ENCODE measurements at regions not wholly inside any gene's neighbourhood (a gene's known extent, or its start where the extent isn't known, plus 50 kb on each side); places are given as distances from the start of the nearest gene placed in this dataset.

DNA sequence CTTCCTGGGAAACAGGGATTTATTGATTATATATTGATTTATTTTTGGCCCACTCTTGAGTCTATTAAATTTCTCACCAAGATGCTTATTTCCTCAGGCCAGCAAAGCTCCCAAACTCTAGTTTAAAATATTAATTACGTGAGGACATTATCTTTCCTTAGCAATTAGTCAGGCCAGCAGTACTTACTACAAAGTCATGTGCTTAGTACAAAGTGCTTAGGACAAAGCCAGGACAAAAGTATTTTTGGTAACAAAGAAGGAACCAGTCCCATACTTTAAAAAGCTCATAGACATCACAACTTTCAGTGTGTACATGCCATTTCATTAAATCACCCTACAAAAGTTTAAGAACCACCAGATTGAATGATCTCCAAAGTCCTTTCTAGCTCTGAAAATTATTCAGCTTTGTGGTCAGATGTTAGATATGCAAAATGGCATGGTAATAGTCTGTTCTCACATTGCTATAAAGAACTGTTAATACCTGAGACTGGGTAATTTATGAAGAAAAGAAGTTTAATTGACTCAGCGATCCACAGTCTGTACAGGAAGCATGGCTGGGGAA, 94.7 kb upstream of the PWP1 start:
- Mint-ChIP-seq H3K4me3 (no peak overlapping the region), H3K4me1 (peaks cover 0 to 5% (median 3%) of the 10 kb centered on the region in 3 donors), H3K27me3 (no peaks in the 10 kb centered on the region), H3K9me3 (peaks cover 9 to 44% (median 24%) of the 10 kb centered on the region in 3 donors), H3K36me3 (peaks cover 58% of the 10 kb centered on the region), H3K27ac (no peak overlapping the region)
- peaks cover 0 to 2% of the 10 kb centered on the region in 2 donors for H3K36me3 ChIP-seq (ENCODE audit: control insufficient read depth in 2 of 2, extremely low read depth in 1 of 2, insufficient read depth in 1 of 2, low read length in 1 of 2)
- no peak overlapping the region for H3K27ac ChIP-seq (ENCODE audit: low read length)
- H3K9me3 ChIP-seq: no peaks in the 10 kb centered on the region
- ATAC-seq (replicated peaks in 1 of 4) (no peak), DNase-seq (no peak)
- ChIA-PET POLR2A (no interaction called here), CTCF (no interaction called here)
- no peaks in the 10 kb centered on the region for H3K27me3 ChIP-seq (replicated peaks in 1 of 2; ENCODE audit: control insufficient read depth in 2 of 2, extremely low read depth in 1 of 2, insufficient read depth in 2 of 2, low read length in 1 of 2)
- no peaks in the 10 kb centered on the region for H3K4me1 ChIP-seq (ENCODE audit: control insufficient read depth in 1 of 2, extremely low read depth in 1 of 2, insufficient read depth in 2 of 2, low read length in 2 of 2)
- 80% methylated on average over 1 of the region's 2 CpGs for WGBS (ENCODE audit: insufficient coverage)
- no peak overlapping the region for H3K4me3 ChIP-seq (ENCODE audit: control insufficient read depth in 1 of 2, extremely low read depth in 1 of 2, low read length in 1 of 2)

DNA sequence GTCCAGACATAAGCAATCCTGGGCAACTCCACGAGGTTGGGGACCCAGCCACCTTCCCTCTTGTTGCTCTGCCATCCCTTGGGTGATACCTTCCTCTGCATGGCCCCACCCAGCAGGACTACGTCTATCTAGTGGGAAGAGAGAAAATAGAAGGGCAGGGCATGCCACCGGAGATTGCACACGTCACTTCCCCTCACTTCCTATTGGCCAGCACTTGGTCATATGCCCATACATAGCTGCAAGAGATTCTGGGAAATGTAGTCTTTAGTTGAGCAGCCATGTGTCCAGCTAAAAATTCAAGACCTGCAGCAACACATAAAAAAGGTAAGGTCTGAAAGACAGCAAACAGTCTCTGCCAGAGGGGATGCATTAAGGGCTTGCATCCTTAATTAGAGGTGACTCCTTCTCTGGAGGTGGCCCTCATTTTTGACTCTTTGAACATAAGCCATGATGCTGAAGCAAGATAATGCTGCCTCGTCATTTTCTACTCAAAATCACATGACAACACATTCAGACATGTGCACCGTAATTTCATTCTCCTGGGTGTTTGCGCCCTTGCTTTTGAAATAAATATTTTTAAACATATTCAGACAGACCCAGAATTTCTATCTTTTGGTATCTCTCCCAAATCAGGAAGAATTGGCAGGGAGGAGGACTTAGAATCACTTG, 91.8 kb upstream of the PWP1 start:
- ATAC-seq (replicated peaks in 1 of 4) (no peak), DNase-seq (no peak)
- no peaks in the 10 kb centered on the region for H3K27me3 ChIP-seq (replicated peaks in 1 of 2; ENCODE audit: control insufficient read depth in 2 of 2, extremely low read depth in 1 of 2, insufficient read depth in 2 of 2, low read length in 1 of 2)
- ChIA-PET POLR2A (no interaction called here), CTCF (interaction anchor here in 1 of 2 donors (0.6 kb wide), 1 partner anchor 462 kb away, joined by 3 read pairs; no protein-coding TSS in a partner anchor)
- H3K27me3 Mint-ChIP-seq: no peaks in the 10 kb centered on the region
- H3K36me3 Mint-ChIP-seq: peaks cover 35% of the 10 kb centered on the region
- no peak overlapping the region for H3K27ac ChIP-seq (ENCODE audit: low read length)
- peaks cover 0 to 28% (median 8%) of the 10 kb centered on the region in 3 donors for H3K9me3 Mint-ChIP-seq
- H3K27ac Mint-ChIP-seq: no peak overlapping the region
- no peak overlapping the region for H3K4me3 ChIP-seq (ENCODE audit: control insufficient read depth in 1 of 2, extremely low read depth in 1 of 2, low read length in 1 of 2)
- H3K4me1 ChIP-seq (ENCODE audit: control insufficient read depth in 1 of 2, extremely low read depth in 1 of 2, insufficient read depth in 2 of 2, low read length in 2 of 2): no peaks in the 10 kb centered on the region
- H3K4me1 Mint-ChIP-seq: peaks cover 0 to 5% (median 3%) of the 10 kb centered on the region in 3 donors
- peaks cover 0 to 2% of the 10 kb centered on the region in 2 donors for H3K36me3 ChIP-seq (ENCODE audit: control insufficient read depth in 2 of 2, extremely low read depth in 1 of 2, insufficient read depth in 1 of 2, low read length in 1 of 2)
- H3K4me3 Mint-ChIP-seq: no peak overlapping the region
- H3K9me3 ChIP-seq: no peaks in the 10 kb centered on the region
- no CpG with 5 or more reads among the region's 7 CpGs for WGBS (ENCODE audit: insufficient coverage)

DNA sequence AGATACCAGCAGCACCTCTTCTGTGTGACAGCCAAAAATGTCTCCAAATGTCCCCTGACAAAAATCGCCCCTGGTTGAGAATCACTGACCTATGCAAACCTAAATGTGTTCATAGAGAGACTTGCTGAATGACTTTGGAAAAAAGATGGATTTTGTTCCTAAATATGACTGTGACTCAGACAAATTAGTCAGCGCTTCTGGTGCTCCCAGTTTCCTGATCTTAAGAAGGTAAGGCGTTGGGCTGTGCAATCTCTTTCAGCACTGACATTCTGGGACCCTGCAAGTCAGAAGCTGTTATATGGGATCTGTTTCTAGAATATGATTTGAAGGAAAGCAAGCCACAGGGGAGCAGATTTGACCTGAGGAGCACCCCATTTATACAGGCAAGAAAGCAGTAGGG, 90.6 kb upstream of the PWP1 start:
- ChIA-PET POLR2A (no interaction called here), CTCF (interaction anchor here in 1 of 2 donors (0.7 kb wide), 1 partner anchor 13 kb away, joined by 3 read pairs; no protein-coding TSS in a partner anchor)
- Histone ChIP-seq H3K36me3 (ENCODE audit: control insufficient read depth in 2 of 2, extremely low read depth in 1 of 2, insufficient read depth in 1 of 2, low read length in 1 of 2) (no peaks in the 10 kb centered on the region), H3K27ac (ENCODE audit: low read length) (no peak overlapping the region), H3K9me3 (no peaks in the 10 kb centered on the region), H3K27me3 (replicated peaks in 1 of 2; ENCODE audit: control insufficient read depth in 2 of 2, extremely low read depth in 1 of 2, insufficient read depth in 2 of 2, low read length in 1 of 2) (no peaks in the 10 kb centered on the region), H3K4me3 (ENCODE audit: control insufficient read depth in 1 of 2, extremely low read depth in 1 of 2, low read length in 1 of 2) (no peak overlapping the region), H3K4me1 (ENCODE audit: control insufficient read depth in 1 of 2, extremely low read depth in 1 of 2, insufficient read depth in 2 of 2, low read length in 2 of 2) (no peaks in the 10 kb centered on the region)
- Mint-ChIP-seq H3K27me3 (no peaks in the 10 kb centered on the region), H3K4me3 (no peak overlapping the region), H3K9me3 (peaks cover 0 to 28% (median 8%) of the 10 kb centered on the region in 3 donors), H3K27ac (no peak overlapping the region), H3K36me3 (peaks cover 29% of the 10 kb centered on the region), H3K4me1 (peaks cover 0 to 5% (median 3%) of the 10 kb centered on the region in 3 donors)
- ATAC-seq (replicated peaks in 1 of 4): no peak
- no peak for DNase-seq
- WGBS (ENCODE audit: insufficient coverage): 94% methylated on average over 2 of the region's 3 CpGs

DNA sequence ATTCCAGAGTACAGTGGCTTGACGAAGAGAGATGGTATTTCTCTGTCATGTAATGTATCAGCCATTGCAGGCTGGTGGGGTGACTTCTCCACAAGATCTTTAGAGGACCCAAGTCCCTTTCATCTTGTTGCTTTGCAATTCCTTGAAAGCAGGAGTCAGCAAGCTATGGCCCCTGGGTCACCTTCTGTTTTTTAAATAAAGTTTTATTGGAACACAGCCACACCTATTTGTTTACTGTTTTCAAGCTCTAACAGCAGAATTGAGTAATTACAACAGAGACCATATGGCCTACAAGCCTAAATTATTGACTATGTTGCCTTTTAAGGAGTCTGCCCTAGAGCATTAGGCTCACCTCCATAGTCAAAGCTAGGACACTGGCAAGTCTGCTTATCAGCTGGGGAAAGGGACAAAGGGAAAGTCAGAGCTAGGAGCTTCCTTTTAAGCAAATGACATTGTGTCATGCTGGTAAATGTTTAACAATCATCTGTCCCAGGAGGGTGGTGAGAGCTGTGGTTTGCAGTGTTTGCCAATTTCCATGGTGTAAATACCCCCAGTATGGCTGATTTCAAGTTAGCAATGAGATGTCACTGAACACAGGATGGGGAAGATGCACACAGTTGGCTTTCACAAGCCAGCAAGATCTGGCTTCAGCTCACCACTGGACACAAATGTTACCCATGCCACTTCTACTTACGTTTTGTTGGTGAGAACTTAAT, 87.7 kb upstream of the PWP1 start:
- H3K36me3 Mint-ChIP-seq: peaks cover 13% of the 10 kb centered on the region
- Histone ChIP-seq H3K27me3 (replicated peaks in 1 of 2; ENCODE audit: control insufficient read depth in 2 of 2, extremely low read depth in 1 of 2, insufficient read depth in 2 of 2, low read length in 1 of 2) (no peaks in the 10 kb centered on the region), H3K36me3 (ENCODE audit: control insufficient read depth in 2 of 2, extremely low read depth in 1 of 2, insufficient read depth in 1 of 2, low read length in 1 of 2) (no peaks in the 10 kb centered on the region), H3K9me3 (no peaks in the 10 kb centered on the region), H3K27ac (ENCODE audit: low read length) (no peak overlapping the region), H3K4me1 (ENCODE audit: control insufficient read depth in 1 of 2, extremely low read depth in 1 of 2, insufficient read depth in 2 of 2, low read length in 2 of 2) (no peaks in the 10 kb centered on the region), H3K4me3 (ENCODE audit: control insufficient read depth in 1 of 2, extremely low read depth in 1 of 2, low read length in 1 of 2) (no peak overlapping the region)
- DNase-seq (no peak), ATAC-seq (replicated peaks in 1 of 4) (no peak)
- no peak overlapping the region for H3K4me3 Mint-ChIP-seq
- H3K9me3 Mint-ChIP-seq: peaks cover 0 to 12% (median 3%) of the 10 kb centered on the region in 3 donors
- no peak overlapping the region for H3K27ac Mint-ChIP-seq
- no peaks in the 10 kb centered on the region for H3K27me3 Mint-ChIP-seq
- CTCF ChIA-PET: interaction anchor here (1.0 to 1.6 kb wide), 4 partner anchors 9 to 466 kb away, joined by 4 to 8 read pairs (median 5); no protein-coding TSS in a partner anchor
- H3K4me1 Mint-ChIP-seq: no peaks in the 10 kb centered on the region
- POLR2A ChIA-PET: no interaction called here
- no CpG with 5 or more reads among the region's 2 CpGs for WGBS (ENCODE audit: insufficient coverage)

DNA sequence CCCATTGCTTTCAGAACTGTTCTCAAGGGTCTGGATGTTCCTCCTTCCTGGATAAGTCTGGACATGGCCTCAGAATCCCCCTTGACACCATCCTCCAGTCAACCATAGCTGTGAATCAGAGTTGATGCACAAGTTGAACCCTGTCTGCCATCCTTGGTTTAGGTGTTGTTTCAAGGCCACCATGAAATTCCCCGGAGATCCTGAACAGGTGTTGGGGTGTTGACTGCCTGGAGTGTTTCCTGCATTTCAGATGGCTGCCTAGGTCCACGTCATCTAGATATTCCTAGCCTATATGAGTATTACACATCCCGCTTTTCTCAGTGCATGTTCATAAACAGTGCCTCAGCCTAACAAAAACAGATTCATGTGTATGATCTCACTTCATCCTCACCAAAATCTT, 86.7 kb upstream of the PWP1 start:
- H3K27ac ChIP-seq (ENCODE audit: low read length): no peak overlapping the region
- CTCF ChIA-PET: interaction anchor here in 1 of 2 donors (1.6 kb wide), 1 partner anchor 10 kb away, joined by 5 read pairs; no protein-coding TSS in a partner anchor
- POLR2A ChIA-PET: no interaction called here
- H3K4me1 ChIP-seq (ENCODE audit: control insufficient read depth in 1 of 2, extremely low read depth in 1 of 2, insufficient read depth in 2 of 2, low read length in 2 of 2): no peaks in the 10 kb centered on the region
- WGBS (ENCODE audit: insufficient coverage): no CpG with 5 or more reads among the region's 3 CpGs
- H3K4me3 ChIP-seq (ENCODE audit: control insufficient read depth in 1 of 2, extremely low read depth in 1 of 2, low read length in 1 of 2): no peak overlapping the region
- H3K27ac Mint-ChIP-seq: no peak overlapping the region
- ATAC-seq (replicated peaks in 1 of 4) (no peak), DNase-seq (no peak)
- no peaks in the 10 kb centered on the region for H3K36me3 ChIP-seq (ENCODE audit: control insufficient read depth in 2 of 2, extremely low read depth in 1 of 2, insufficient read depth in 1 of 2, low read length in 1 of 2)
- peaks cover 0 to 3% (median 0%) of the 10 kb centered on the region in 3 donors for H3K9me3 Mint-ChIP-seq
- no peaks in the 10 kb centered on the region for H3K27me3 Mint-ChIP-seq
- no peaks in the 10 kb centered on the region for H3K4me1 Mint-ChIP-seq
- no peaks in the 10 kb centered on the region for H3K9me3 ChIP-seq
- H3K36me3 Mint-ChIP-seq: peaks cover 5% of the 10 kb centered on the region
- H3K27me3 ChIP-seq (replicated peaks in 1 of 2; ENCODE audit: control insufficient read depth in 2 of 2, extremely low read depth in 1 of 2, insufficient read depth in 2 of 2, low read length in 1 of 2): no peaks in the 10 kb centered on the region
- no peak overlapping the region for H3K4me3 Mint-ChIP-seq

DNA sequence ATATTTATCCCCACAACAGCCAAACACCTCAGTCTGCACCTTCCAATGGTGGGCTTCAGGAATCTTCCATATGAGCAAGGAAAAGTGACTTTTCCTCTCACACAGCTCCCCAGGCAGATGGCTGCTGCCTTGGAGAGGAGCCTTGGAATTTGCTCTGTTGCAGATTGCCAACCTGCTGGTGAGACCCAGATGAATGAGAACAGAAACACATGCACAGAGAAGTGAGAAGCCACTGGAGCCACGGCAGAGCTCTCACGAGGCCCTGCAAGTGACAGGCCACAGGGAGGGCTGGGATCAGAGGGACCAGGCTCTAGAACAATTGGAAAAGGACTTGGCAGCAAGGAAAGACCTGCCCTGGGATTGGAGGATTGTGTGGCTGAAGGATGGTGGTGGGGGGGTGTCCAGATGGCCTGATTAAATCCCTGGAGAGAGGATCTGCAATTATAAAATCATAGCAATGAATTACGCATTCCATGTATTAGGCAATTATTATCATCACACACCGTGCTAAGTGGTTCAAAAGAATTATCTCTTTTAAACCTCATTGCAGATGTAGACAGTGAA, 84.9 kb upstream of the PWP1 start:
- Mint-ChIP-seq H3K27me3 (no peaks in the 10 kb centered on the region), H3K9me3 (no peaks in the 10 kb centered on the region), H3K4me1 (no peaks in the 10 kb centered on the region), H3K4me3 (no peak overlapping the region), H3K27ac (no peak overlapping the region), H3K36me3 (peaks cover 3% of the 10 kb centered on the region)
- no peak overlapping the region for H3K27ac ChIP-seq (ENCODE audit: low read length)
- POLR2A ChIA-PET: no interaction called here
- no peak for DNase-seq
- no peak for ATAC-seq (replicated peaks in 1 of 4)
- 66% methylated on average over 2 of the region's 4 CpGs for WGBS (ENCODE audit: insufficient coverage)
- H3K4me3 ChIP-seq (ENCODE audit: control insufficient read depth in 1 of 2, extremely low read depth in 1 of 2, low read length in 1 of 2): no peak overlapping the region
- CTCF ChIA-PET: no interaction called here
- no peaks in the 10 kb centered on the region for H3K9me3 ChIP-seq
- H3K27me3 ChIP-seq (replicated peaks in 1 of 2; ENCODE audit: control insufficient read depth in 2 of 2, extremely low read depth in 1 of 2, insufficient read depth in 2 of 2, low read length in 1 of 2): no peaks in the 10 kb centered on the region
- H3K4me1 ChIP-seq (ENCODE audit: control insufficient read depth in 1 of 2, extremely low read depth in 1 of 2, insufficient read depth in 2 of 2, low read length in 2 of 2): no peaks in the 10 kb centered on the region
- H3K36me3 ChIP-seq (ENCODE audit: control insufficient read depth in 2 of 2, extremely low read depth in 1 of 2, insufficient read depth in 1 of 2, low read length in 1 of 2): no peaks in the 10 kb centered on the region

All from T-cell (primary cell).